Suprapubic skin (tissue), 4 donors: ENCODE measurements at regions not wholly inside any gene's neighbourhood (a gene's known extent, or its start where the extent isn't known, plus 50 kb on each side); places are given as distances from the start of the nearest gene placed in this dataset.

Source experiments
- DNase-seq, 2 donors: peaks; one replicate each; pipeline ENCODE4 v3.0.0-alpha.2; 2019; ENCODE audit warnings: low spot score in 2 of 2
- H3K27ac ChIP-seq: fragments of 200-600 bp; sonication (generic); one replicate; pipeline ENCODE4 v1.5.1; 2019
- H3K27me3 ChIP-seq: fragments of 200-600 bp; sonication (generic); one replicate; pipeline ENCODE4 v1.5.1; 2019
- H3K36me3 ChIP-seq: fragments of 200-600 bp; sonication (generic); one replicate; pipeline ENCODE4 v1.5.1; 2019
- H3K4me1 ChIP-seq: fragments of 200-600 bp; sonication (generic); one replicate; pipeline ENCODE4 v1.5.1; 2019
- H3K4me3 ChIP-seq: fragments of 200-600 bp; sonication (generic); one replicate; pipeline ENCODE4 v1.5.1; 2019; ENCODE audit warnings: mild to moderate bottlenecking
- H3K9me3 ChIP-seq: fragments of 200-600 bp; sonication (generic); one replicate; pipeline ENCODE4 v1.5.1; 2019
- CTCF ChIP-seq, 2 donors: fragments of 200-600 bp in 1 of 2; fragments of 450-650 bp in 1 of 2; sonication (generic) in 1 of 2; IDR thresholded peaks; one replicate each; pipeline ENCODE4 v1.5.1; 2016 to 2019; ENCODE audit warnings: antibody characterized with exemption in 2 of 2, mild to moderate bottlenecking in 1 of 2, moderate library complexity in 1 of 2
- EP300 ChIP-seq: sonication (generic); formaldehyde crosslinking; IDR thresholded peaks from one replicate; pipeline ENCODE4 v1.6.1; 2017; ENCODE audit warnings: antibody characterized with exemption
- POLR2A ChIP-seq, 2 donors: fragments of 450-650 bp; IDR thresholded peaks; one replicate each; pipeline ENCODE4 v1.6.1; 2017; ENCODE audit warnings: antibody characterized with exemption in 2 of 2, mild to moderate bottlenecking in 2 of 2, moderate library complexity in 2 of 2
- POLR2AphosphoS5 ChIP-seq, 3 donors: sonication (generic); formaldehyde crosslinking; IDR thresholded peaks; one replicate each; pipeline ENCODE4 v1.6.1; 2017; ENCODE audit warnings: antibody characterized with exemption in 3 of 3
- WGBS: methylation state at CpG from one replicate; pipeline ENCODE4 v1.1.5; 2018; 5-methylcytosine and 5-hydroxymethylcytosine counted together

DNA sequence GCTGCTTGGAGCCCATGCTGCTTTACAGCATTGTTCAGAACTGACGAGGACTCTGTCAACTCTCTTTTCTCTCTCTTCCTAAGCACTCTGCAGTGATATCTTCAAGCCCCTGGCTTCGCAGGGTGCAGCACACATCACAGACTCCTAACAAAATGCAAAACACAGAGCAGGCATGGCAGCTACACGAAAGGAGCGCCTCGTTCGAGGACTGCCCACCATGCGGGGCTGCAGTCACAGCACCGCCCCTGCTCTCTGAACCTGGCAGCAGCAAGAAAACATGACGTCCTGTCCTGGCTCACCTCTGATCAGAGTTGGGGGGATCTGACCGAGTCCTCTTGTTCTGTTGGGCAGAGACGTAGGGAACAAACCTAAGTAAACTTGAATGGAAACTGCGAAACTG lies 281.7 kb downstream of the CDH26 start:
- TF ChIP-seq POLR2AphosphoS5 (IDR thresholded peaks at IDR 0.05) = no peak
- no peak for TF ChIP-seq CTCF (IDR thresholded peaks at IDR 0.05)
- TF ChIP-seq POLR2A (IDR thresholded peaks at IDR 0.05) = no peak
- TF ChIP-seq EP300 = no peak
- DNase-seq = no peak
- WGBS = 70% methylated on average over 12 of the region's 12 CpGs
- Histone ChIP-seq H3K27ac (no peak overlapping the region), H3K9me3 (no peaks in the 10 kb centered on the region), H3K27me3 (peaks cover 27% of the 10 kb centered on the region), H3K4me3 (no peak overlapping the region), H3K36me3 (no peaks in the 10 kb centered on the region), H3K4me1 (no peaks in the 10 kb centered on the region)

DNA sequence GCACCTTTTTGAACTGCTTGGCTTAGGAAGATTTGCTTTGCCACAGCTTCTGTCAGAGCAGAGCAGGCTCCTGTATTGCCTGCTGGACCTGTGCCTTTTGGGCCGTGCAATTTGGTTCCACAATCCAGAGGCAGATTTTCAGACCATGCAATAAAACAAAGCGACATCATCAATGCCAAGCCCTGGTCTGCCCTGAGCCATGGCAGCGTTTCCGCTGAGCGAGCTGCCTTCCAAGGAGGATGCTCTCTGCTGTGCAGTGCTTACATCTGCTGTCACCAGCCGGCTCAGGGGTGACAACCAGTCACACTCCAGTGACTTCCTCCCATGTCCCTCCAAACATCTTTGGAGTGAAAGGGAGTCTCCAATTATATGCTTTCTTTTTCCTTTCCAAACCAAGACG lies 282.2 kb downstream of the CDH26 start:
- DNase-seq = no peak
- WGBS = 71% methylated on average over 7 of the region's 7 CpGs
- H3K27ac ChIP-seq = no peak overlapping the region

GRCh38 chr20:60240986-60241385 lies 282.8 kb downstream of the CDH26 start:
- no peak for TF ChIP-seq EP300
- no peak for TF ChIP-seq POLR2A (IDR thresholded peaks at IDR 0.05)
- TF ChIP-seq CTCF (IDR thresholded peaks at IDR 0.05) = no peak
- no peak for TF ChIP-seq POLR2AphosphoS5 (IDR thresholded peaks at IDR 0.05)
- H3K27ac ChIP-seq = no peak overlapping the region
- no peak for DNase-seq
- H3K4me3 ChIP-seq = no peak overlapping the region
- H3K36me3 ChIP-seq = no peaks in the 10 kb centered on the region
- peaks cover 26% of the 10 kb centered on the region for H3K27me3 ChIP-seq
- 71% methylated on average over 8 of the region's 8 CpGs for WGBS
- H3K4me1 ChIP-seq = no peaks in the 10 kb centered on the region
- H3K9me3 ChIP-seq = no peaks in the 10 kb centered on the region

More for the DNA sequence above, 282.2 kb downstream of the CDH26 start:
- TF ChIP-seq EP300 (no peak), POLR2AphosphoS5 (IDR thresholded peaks at IDR 0.05) (no peak)
- no peaks in the 10 kb centered on the region for H3K9me3 ChIP-seq
- no peak overlapping the region for H3K4me3 ChIP-seq
- H3K27me3 ChIP-seq = peaks cover 27% of the 10 kb centered on the region
- H3K36me3 ChIP-seq = no peaks in the 10 kb centered on the region
- H3K4me1 ChIP-seq = no peaks in the 10 kb centered on the region

- TF ChIP-seq POLR2A (IDR thresholded peaks at IDR 0.05) = no peak
- TF ChIP-seq CTCF (IDR thresholded peaks at IDR 0.05) = no peak
- TF ChIP-seq EP300 = no peak
- TF ChIP-seq POLR2AphosphoS5 (IDR thresholded peaks at IDR 0.05) = no peak
- H3K9me3 ChIP-seq = no peaks in the 10 kb centered on the region
- WGBS = 93% methylated on average over 4 of the region's 4 CpGs
Observed at GRCh38 chr20:60242836-60243505, 284.7 kb downstream of the CDH26 start.

DNA sequence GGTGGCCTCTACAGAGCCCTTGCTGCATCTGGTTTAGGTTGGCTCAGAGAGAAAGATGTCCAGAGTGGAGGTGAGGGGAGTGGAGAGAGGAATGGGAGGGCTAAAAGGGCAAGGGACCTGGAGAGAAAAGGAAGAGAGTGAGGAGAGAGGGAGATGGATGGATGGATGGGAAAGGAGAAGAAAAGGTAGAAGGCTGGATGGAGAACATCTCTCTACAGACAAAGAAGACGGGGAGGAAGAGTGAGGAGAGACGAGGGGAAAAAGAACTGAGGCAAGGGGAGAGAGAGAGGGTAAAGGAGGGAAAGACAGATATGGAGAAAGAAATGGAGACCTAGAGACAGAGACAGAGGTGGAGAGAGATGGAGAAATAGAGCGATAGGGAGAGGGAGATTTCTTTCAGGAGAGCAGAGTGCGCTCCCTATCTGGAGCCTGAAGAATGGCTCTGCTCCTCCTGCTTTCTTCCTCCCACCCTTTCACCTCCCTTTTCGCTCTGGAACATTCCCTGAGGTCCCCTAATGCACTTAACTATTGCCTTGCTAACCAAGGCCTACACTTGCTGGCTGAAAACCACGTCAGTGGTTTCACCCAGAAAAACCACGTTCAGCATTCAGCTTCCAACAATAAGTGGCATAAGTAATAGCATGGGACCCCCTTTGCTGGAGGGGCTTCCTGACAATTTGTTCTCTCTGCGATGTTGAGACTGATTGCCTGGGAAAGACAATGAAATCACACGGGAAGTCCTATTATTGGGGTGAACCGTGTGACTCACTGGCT lies 286.3 kb downstream of the CDH26 start:
- DNase-seq = no peak
- Histone ChIP-seq H3K27me3 (peaks cover 11% of the 10 kb centered on the region), H3K4me1 (no peaks in the 10 kb centered on the region), H3K36me3 (no peaks in the 10 kb centered on the region), H3K4me3 (no peak overlapping the region), H3K27ac (no peak overlapping the region), H3K9me3 (no peaks in the 10 kb centered on the region)
- 74% methylated on average over 10 of the region's 10 CpGs for WGBS
- no peak for TF ChIP-seq EP300
- no peak for TF ChIP-seq POLR2A (IDR thresholded peaks at IDR 0.05)
- TF ChIP-seq CTCF (IDR thresholded peaks at IDR 0.05) = no peak

More at GRCh38 chr20:60242836-60243505, 284.7 kb downstream of the CDH26 start:
- no peaks in the 10 kb centered on the region for H3K4me1 ChIP-seq
- peaks cover 20% of the 10 kb centered on the region for H3K27me3 ChIP-seq
- DNase-seq = no peak
- no peaks in the 10 kb centered on the region for H3K36me3 ChIP-seq
- no peak overlapping the region for H3K27ac ChIP-seq
- H3K4me3 ChIP-seq = no peak overlapping the region
